Effector memory CD8-positive, alpha-beta T cell (primary cell): ENCODE measurements at regions not wholly inside any gene's neighbourhood (a gene's known extent, or its start where the extent isn't known, plus 50 kb on each side); places are given as distances from the start of the nearest gene placed in this dataset.
"Not testable (repeated sequence)": the region's sequence is repeated elsewhere in the genome, so short reads cannot be mapped to it uniquely, and the experiment has no call there.

Experiments
- ATAC-seq: fragments of 150-1000 bp; cut with Tn5 transposase; replicated peaks from 2 replicates; pipeline ENCODE4 v1.10.0; 2021; ENCODE audit warnings: mild to moderate bottlenecking, moderate library complexity
- DNase-seq, 3 experiments: peaks; one replicate each; pipeline ENCODE4 v3.0.0; 2021
- H3K27ac Mint-ChIP-seq, 2 donors: one replicate each; pipeline ENCODE4 v1.8.0; 2022; ENCODE audit warnings: mild to moderate bottlenecking in 2 of 2, mixed read lengths in 2 of 2, moderate library complexity in 2 of 2
- H3K27me3 Mint-ChIP-seq, 2 donors: one replicate each; pipeline ENCODE4 v1.8.0; 2022; ENCODE audit warnings: mixed read lengths in 2 of 2
- H3K36me3 Mint-ChIP-seq: one replicate; pipeline ENCODE4 v1.8.0; 2022; ENCODE audit warnings: mild to moderate bottlenecking, moderate library complexity, mixed read lengths; ENCODE audit not compliant: insufficient read depth
- H3K4me1 Mint-ChIP-seq, 2 donors: one replicate each; pipeline ENCODE4 v1.8.0; 2022; ENCODE audit warnings: low read depth in 2 of 2, mixed read lengths in 2 of 2
- H3K4me3 Mint-ChIP-seq, 2 donors: one replicate each; pipeline ENCODE4 v1.8.0; 2022; ENCODE audit warnings: mild to moderate bottlenecking in 2 of 2, mixed read lengths in 2 of 2, moderate library complexity in 2 of 2
- H3K9me3 Mint-ChIP-seq, 2 donors: one replicate each; pipeline ENCODE4 v1.8.0; 2022; ENCODE audit warnings: mixed read lengths in 2 of 2

DNA sequence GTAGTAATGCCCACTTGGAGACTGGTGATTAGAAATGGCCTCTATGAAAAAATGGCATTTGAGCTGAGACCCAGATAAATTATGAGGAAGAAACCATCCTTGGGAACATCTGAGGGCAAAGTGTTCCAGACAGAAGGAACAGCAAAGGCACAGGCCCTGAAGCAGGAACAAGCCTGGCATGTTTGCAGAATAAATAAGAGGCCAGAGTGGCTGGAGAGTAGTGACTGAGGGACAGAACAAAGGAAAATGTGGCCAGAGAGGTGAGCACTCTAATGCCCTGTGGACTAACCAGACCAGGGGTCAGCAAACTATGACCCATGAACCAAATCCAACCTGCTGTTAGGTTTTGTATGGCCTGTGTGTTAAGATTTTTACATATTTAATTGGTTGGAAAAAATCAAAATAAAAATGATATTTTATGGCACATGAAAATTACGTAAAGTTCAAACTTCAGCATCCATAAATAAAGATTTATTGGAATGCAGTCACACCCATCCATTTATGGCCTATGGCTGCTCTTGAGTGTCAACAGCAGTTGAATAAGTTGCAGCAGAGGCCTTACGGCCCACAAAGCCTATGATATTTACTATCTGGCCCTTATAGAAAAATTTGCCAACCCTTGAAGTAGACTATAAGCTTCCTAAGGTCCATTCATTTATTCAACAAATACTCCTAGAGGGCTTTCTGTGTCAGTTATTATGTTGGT is 210.0 kb upstream of the TOX3 start:
- Mint-ChIP-seq H3K27me3 (no peaks in the 10 kb centered on the region), H3K4me1 (no peaks in the 10 kb centered on the region), H3K9me3 (no peaks in the 10 kb centered on the region), H3K4me3 (no peak overlapping the region), H3K27ac (no peak overlapping the region), H3K36me3 (no peaks in the 10 kb centered on the region)
- ATAC-seq: no peak
- no peak for DNase-seq

DNA sequence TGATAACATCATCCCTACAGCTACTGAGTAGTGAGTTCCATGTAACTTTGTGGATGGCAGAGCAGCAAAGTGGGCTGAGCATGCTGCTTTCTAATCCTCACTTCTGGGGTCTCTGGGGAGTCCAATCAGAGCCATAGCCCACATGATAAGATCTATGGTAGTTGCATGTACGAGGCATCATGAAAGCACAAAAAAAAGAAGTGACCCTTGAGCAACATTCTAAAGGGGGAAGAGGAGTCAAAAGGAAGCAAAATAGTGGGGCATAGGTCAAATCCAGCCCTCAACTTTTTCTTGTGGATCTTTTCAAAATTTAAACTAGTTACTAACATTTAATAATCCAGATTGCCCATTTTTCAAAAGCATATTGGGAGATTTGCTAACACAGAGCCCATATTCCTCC is 208.5 kb upstream of the TOX3 start:
- H3K36me3 Mint-ChIP-seq: no peaks in the 10 kb centered on the region
- H3K27ac Mint-ChIP-seq: no peak overlapping the region
- no peaks in the 10 kb centered on the region for H3K27me3 Mint-ChIP-seq
- H3K9me3 Mint-ChIP-seq: no peaks in the 10 kb centered on the region
- no peak overlapping the region for H3K4me3 Mint-ChIP-seq
- ATAC-seq: no peak
- DNase-seq: no peak
- no peaks in the 10 kb centered on the region for H3K4me1 Mint-ChIP-seq

GRCh38 chr16:52751035-52751434 is 204.1 kb upstream of the TOX3 start:
- no peak overlapping the region for H3K27ac Mint-ChIP-seq
- H3K4me1 Mint-ChIP-seq: no peaks in the 10 kb centered on the region
- H3K27me3 Mint-ChIP-seq: no peaks in the 10 kb centered on the region
- no peak for DNase-seq
- H3K4me3 Mint-ChIP-seq: no peak overlapping the region
- peaks cover 0 to 2% of the 10 kb centered on the region in 2 donors for H3K9me3 Mint-ChIP-seq
- H3K36me3 Mint-ChIP-seq: no peaks in the 10 kb centered on the region
- no peak for ATAC-seq

- Mint-ChIP-seq H3K27ac (no peak overlapping the region), H3K4me3 (no peak overlapping the region), H3K27me3 (no peaks in the 10 kb centered on the region), H3K9me3 (peaks cover 0 to 4% of the 10 kb centered on the region in 2 donors), H3K4me1 (no peaks in the 10 kb centered on the region), H3K36me3 (no peaks in the 10 kb centered on the region)
- no peak for DNase-seq
- ATAC-seq: no peak
These were observed 201.8 kb upstream of the TOX3 start for GRCh38 chr16:52748741-52749140.

DNA sequence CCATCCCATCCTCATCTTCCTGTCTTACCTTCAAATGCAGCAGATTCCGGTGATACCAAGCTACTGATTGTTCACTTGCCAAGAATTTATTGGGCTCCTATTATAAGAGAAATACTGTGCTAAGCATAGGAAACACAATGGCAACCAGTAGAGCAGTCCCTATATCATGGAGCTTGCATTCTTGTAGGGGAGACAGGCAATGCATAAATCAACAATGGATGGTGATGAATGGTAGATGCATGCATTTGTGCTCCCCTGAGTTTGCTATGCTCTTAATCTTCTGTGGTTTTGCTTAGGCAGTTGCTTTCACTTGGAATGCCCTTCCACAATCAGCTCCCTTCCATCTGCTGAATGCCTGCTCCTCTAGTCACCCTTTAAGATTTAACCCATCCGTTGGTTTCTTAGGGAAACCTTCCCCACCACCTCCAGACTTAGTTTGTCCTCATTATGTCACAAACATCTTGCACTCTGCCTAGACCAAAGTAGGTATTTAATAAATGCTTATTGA is 200.2 kb upstream of the TOX3 start:
- Mint-ChIP-seq H3K4me1 (no peaks in the 10 kb centered on the region), H3K27ac (no peak overlapping the region), H3K27me3 (no peaks in the 10 kb centered on the region), H3K36me3 (no peaks in the 10 kb centered on the region), H3K9me3 (peaks cover 0 to 4% of the 10 kb centered on the region in 2 donors), H3K4me3 (no peak overlapping the region)
- ATAC-seq (no peak), DNase-seq (no peak)

DNA sequence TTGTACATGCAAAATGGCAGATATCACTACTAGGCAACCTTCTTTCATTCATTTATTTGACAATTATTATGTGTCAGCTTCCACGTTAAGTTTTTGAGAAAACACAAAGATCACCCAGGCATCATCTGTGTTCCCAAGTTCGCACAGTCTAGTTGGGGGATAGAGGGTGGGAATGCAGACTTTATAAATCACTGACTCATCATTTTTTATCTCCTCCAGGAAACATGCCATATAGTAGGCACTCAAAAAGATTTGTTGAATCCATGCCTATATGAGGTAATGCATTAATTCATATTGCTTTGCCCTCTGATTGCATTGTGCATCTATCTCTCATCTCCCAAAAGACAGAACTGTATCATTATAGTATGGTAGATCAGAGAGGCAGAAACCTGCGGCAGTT is 196.8 kb upstream of the TOX3 start:
- Mint-ChIP-seq H3K36me3 (no peaks in the 10 kb centered on the region), H3K4me1 (no peaks in the 10 kb centered on the region), H3K27ac (no peak overlapping the region), H3K9me3 (peaks cover 4 to 9% of the 10 kb centered on the region in 2 donors), H3K4me3 (no peak overlapping the region), H3K27me3 (no peaks in the 10 kb centered on the region)
- no peak for ATAC-seq
- no peak for DNase-seq

DNA sequence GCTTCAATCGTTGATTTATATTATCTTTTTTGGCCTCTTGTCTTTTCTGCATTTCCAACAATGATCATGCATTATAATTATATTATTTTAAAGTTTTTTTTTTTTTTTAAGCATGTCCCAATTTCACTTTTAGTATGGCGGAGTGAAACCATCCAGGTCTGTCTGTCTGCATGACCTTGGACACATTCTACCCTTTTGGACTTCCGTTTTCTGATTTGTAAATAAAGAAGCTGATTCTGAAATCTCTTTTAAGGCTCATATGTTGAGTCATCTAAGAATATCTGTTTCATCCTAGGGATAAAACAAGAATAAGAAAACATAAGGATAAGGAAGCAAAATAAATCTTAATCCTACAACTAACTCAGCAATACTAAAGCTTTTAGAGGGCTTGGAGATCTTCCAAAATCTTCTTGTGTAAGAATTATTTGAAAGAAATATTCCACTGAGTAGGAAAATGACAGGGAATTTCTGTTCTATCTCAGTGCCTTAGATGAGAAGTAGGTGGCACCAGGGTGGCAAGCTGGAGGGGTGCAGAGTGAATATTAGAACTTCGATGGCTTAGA is 195.7 kb upstream of the TOX3 start:
- Mint-ChIP-seq H3K27me3 (no peaks in the 10 kb centered on the region), H3K36me3 (no peaks in the 10 kb centered on the region), H3K4me3 (no peak overlapping the region), H3K27ac (no peak overlapping the region), H3K4me1 (no peaks in the 10 kb centered on the region), H3K9me3 (peaks cover 4 to 10% of the 10 kb centered on the region in 2 donors)
- DNase-seq (no peak), ATAC-seq (no peak)

DNA sequence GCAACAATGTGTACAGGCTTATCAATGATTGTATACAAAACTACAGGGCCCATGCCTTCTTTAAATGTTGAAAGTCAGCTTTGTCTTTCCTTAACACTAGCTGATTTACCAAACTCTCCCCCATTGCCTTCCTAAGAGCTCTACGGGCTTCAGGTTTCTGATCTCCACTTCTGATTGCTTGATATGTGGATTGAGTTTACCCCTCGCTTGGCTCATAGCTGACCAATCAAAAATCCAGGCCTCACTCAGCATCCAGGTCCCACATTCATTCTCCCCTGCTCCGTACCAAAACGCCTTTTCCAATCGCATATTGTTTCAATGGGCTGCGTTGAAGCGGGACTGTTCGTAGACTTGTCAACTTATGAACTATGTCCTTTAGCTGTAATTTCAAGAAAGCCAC is 195.1 kb upstream of the TOX3 start:
- Mint-ChIP-seq H3K36me3 (no peaks in the 10 kb centered on the region), H3K27ac (no peak overlapping the region), H3K9me3 (peaks cover 4 to 10% of the 10 kb centered on the region in 2 donors), H3K27me3 (no peaks in the 10 kb centered on the region), H3K4me1 (no peaks in the 10 kb centered on the region), H3K4me3 (no peak overlapping the region)
- no peak for ATAC-seq
- DNase-seq: no peak

GRCh38 chr16:52741351-52741750 is 194.4 kb upstream of the TOX3 start:
- Mint-ChIP-seq H3K9me3 (peaks cover 2 to 10% of the 10 kb centered on the region in 2 donors), H3K4me3 (no peak overlapping the region), H3K4me1 (no peaks in the 10 kb centered on the region), H3K27me3 (no peaks in the 10 kb centered on the region), H3K36me3 (no peaks in the 10 kb centered on the region), H3K27ac (no peak overlapping the region)
- no peak for DNase-seq
- ATAC-seq: no peak

DNA sequence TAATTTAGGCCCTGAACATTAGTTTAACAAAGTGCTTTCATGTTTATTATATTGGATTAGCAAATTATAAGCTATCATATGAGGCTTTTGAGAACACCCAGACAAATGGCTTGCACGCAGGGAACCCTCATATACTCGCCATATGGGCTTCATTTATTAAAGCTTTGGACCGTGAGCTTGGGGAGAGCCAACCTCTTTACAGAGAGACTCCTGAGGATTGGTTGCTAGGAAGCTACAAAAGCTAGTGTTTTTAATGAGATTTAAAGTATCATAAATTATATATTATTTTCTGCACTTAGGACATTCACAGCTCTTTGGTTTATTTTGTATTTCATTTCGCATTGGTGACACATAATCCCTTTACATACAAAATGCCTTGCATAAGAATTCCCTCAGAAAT is 193.8 kb upstream of the TOX3 start:
- Mint-ChIP-seq H3K36me3 (no peaks in the 10 kb centered on the region), H3K4me1 (no peaks in the 10 kb centered on the region), H3K4me3 (no peak overlapping the region), H3K27me3 (no peaks in the 10 kb centered on the region), H3K9me3 (peaks cover 2 to 11% of the 10 kb centered on the region in 2 donors), H3K27ac (no peak overlapping the region)
- ATAC-seq: no peak
- no peak for DNase-seq

DNA sequence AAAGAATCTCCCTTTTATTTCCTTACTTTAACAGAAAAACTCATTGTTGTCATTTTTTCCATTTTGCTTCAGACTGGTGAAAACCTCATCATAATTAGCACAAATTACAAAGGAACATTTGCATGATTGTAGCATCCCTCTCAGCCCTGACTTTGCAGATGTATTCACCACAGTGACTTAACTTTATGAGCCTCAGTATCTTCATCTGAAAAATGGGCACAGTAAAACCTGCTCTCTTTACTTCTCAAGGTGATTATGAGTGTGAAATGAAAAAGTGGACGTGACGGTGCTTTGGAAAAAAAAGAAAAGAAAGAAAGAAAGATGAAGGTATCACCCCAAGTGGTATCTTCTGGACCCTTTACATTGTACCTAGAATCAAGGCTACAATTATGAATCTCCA is 193.4 kb upstream of the TOX3 start:
- DNase-seq (no peak), ATAC-seq (no peak)
- H3K36me3 Mint-ChIP-seq: no peaks in the 10 kb centered on the region
- H3K27ac Mint-ChIP-seq: no peak overlapping the region
- H3K4me1 Mint-ChIP-seq: no peaks in the 10 kb centered on the region
- peaks cover 2 to 16% of the 10 kb centered on the region in 2 donors for H3K9me3 Mint-ChIP-seq
- H3K27me3 Mint-ChIP-seq: no peaks in the 10 kb centered on the region
- H3K4me3 Mint-ChIP-seq: no peak overlapping the region

DNA sequence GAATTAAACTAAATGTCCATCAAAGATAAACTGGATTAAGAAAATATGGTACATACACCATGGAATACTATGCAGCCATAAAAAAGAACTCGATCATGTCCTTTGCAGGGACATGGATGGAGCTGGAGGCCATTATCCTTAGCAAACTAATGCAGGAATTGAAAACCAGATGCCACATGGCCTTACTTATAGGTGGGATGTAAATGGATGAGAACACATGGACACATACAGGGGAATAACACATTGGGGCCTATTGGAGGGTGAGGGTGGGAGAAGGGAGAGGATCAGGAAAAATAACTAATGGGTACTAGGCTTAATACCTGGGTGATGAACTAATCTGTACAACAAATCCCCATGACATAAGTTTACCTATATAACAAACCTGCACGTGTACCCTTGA is 192.0 kb upstream of the TOX3 start:
- H3K4me1 Mint-ChIP-seq, H3K27me3 Mint-ChIP-seq, H3K27ac Mint-ChIP-seq, ATAC-seq, H3K36me3 Mint-ChIP-seq, H3K4me3 Mint-ChIP-seq, DNase-seq: not testable (repeated sequence)
- H3K9me3 Mint-ChIP-seq: peaks cover 2 to 18% of the 10 kb centered on the region in 2 donors

- Mint-ChIP-seq H3K4me1 (no peaks in the 10 kb centered on the region), H3K27ac (no peak overlapping the region), H3K4me3 (no peak overlapping the region), H3K9me3 (peaks cover 0 to 8% of the 10 kb centered on the region in 2 donors), H3K27me3 (peaks cover 0 to 13% of the 10 kb centered on the region in 2 donors), H3K36me3 (peaks cover 2% of the 10 kb centered on the region)
- no peak for ATAC-seq
- no peak for DNase-seq
These were observed 184.4 kb upstream of the TOX3 start for GRCh38 chr16:52731219-52731875.

DNA sequence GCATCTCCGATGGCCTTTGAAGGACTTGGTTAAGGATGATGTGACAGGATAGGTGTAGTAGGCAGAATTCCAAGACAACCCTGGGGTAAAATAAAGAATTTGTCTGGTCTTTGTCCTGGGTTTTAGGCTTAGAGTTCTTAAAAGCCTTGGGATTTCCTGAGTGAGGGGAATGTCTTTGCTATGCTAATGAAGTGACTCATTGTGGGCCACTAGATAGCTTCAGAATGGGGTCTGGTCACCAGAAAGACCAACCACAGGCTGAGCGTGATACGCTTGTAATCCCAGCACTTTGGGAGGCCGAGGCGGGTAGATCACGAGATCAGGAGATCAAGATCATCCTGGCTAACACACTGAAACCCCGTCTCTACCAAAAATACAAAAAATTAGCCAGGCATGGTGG is 182.8 kb upstream of the TOX3 start:
- Mint-ChIP-seq H3K4me3 (no peak overlapping the region), H3K9me3 (peaks cover 0 to 5% of the 10 kb centered on the region in 2 donors), H3K36me3 (peaks cover 2% of the 10 kb centered on the region), H3K27ac (no peak overlapping the region), H3K27me3 (peaks cover 0 to 13% of the 10 kb centered on the region in 2 donors), H3K4me1 (no peaks in the 10 kb centered on the region)
- no peak for ATAC-seq
- no peak for DNase-seq
